ENCODE measurements at regions not wholly inside any gene's neighbourhood (a gene's known extent, or its start where the extent isn't known, plus 50 kb on each side); places are given as distances from the start of the nearest gene placed in this dataset.
"Not testable (repeated sequence)": the region's sequence is repeated elsewhere in the genome, so short reads cannot be mapped to it uniquely, and the experiment has no call there.

- not testable (repeated sequence) for H3K18ac ChIP-seq (ENCODE audit: insufficient read length, low read depth, low read length); H3K9me3 ChIP-seq (ENCODE audit: control insufficient read depth, low read depth, low read length); H3K27me3 ChIP-seq (ENCODE audit: insufficient read depth, low read length); H3K36me3 Mint-ChIP-seq (ENCODE audit: insufficient read depth in 1 of 3, low read depth in 3 of 3); H2AFZ ChIP-seq (ENCODE audit: low read length); H3K27ac ChIP-seq (ENCODE audit: insufficient read length, low read depth, low read length); H3K79me2 ChIP-seq (ENCODE audit: insufficient read depth, low read length); DNase-seq; H4K5ac ChIP-seq (ENCODE audit: insufficient read length, low read depth, low read length); H2BK12ac ChIP-seq (ENCODE audit: insufficient read length, low read depth, low read length); H3K9me3 Mint-ChIP-seq; H3K23ac ChIP-seq (ENCODE audit: insufficient read length, low read depth, low read length); H3T11ph ChIP-seq (ENCODE audit: low read length); H2BK120ac ChIP-seq (ENCODE audit: low read depth, low read length, poor library complexity, severe bottlenecking); H2AK5ac ChIP-seq (ENCODE audit: insufficient read length, low read length); H4K20me1 ChIP-seq (ENCODE audit: control insufficient read depth, insufficient read depth, insufficient read length); H2BK15ac ChIP-seq (ENCODE audit: low read depth, low read length); H3K14ac ChIP-seq (ENCODE audit: insufficient read depth, low read length); H3K4me2 ChIP-seq (ENCODE audit: insufficient read depth, insufficient read length, low read length); H3K79me1 ChIP-seq (ENCODE audit: insufficient read depth, low read depth, low read length, poor library complexity, severe bottlenecking); H3K9ac ChIP-seq (ENCODE audit: extremely low read depth, insufficient read length, low read length); H3K4me1 Mint-ChIP-seq; H2BK20ac ChIP-seq (ENCODE audit: low read depth, low read length, poor library complexity, severe bottlenecking); H4K91ac ChIP-seq (ENCODE audit: insufficient read length, low read depth, low read length); H3K56ac ChIP-seq (ENCODE audit: insufficient read length, low read depth, low read length); H4K8ac ChIP-seq (replicated peaks; ENCODE audit: insufficient read length, low read depth, low read length); H3K27ac Mint-ChIP-seq; H3K4me3 Mint-ChIP-seq; H2BK5ac ChIP-seq (ENCODE audit: insufficient read length, low read length); H3K4me1 ChIP-seq (ENCODE audit: insufficient read depth, low read length); H3K4ac ChIP-seq (ENCODE audit: low read depth, low read length); H3K23me2 ChIP-seq (ENCODE audit: insufficient read length, low read depth, low read length, poor library complexity, severe bottlenecking)
- WGBS (ENCODE audit: extremely low coverage, insufficient read length, low lambda C conversion rate), result no CpG with 5 or more reads among the region's 3 CpGs
- H3K27me3 Mint-ChIP-seq (ENCODE audit: low read depth), result peaks cover 15% of the 10 kb centered on the region
Measured at GRCh38 chr7:150193866-150194265, 129.3 kb upstream of the LRRC61 start.
